ENCODE measurements at regions not wholly inside any gene's neighbourhood (a gene's known extent, or its start where the extent isn't known, plus 50 kb on each side); places are given as distances from the start of the nearest gene placed in this dataset.

DNA sequence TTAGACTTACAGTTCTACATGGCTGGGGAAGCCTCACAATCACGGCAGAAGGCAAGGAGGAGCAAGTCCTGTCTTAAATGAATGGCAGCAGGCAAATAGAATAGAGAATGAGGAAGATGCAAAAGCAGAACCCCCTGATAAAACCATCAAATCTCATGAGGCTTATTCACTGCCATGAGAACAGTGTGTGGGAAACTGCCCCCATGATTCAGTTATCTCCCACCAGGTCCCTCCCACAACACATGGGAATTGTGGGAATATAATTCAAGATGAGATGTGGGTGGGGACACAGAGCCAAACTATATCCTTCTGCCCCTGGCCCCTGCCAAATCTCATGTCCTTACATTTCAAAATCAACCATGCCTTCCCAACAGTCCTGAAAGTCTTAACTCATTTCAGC lies 367.1 kb downstream of the MED10 start:
- DNase-seq (ENCODE audit: low read depth, low spot score) = no peak

DNA sequence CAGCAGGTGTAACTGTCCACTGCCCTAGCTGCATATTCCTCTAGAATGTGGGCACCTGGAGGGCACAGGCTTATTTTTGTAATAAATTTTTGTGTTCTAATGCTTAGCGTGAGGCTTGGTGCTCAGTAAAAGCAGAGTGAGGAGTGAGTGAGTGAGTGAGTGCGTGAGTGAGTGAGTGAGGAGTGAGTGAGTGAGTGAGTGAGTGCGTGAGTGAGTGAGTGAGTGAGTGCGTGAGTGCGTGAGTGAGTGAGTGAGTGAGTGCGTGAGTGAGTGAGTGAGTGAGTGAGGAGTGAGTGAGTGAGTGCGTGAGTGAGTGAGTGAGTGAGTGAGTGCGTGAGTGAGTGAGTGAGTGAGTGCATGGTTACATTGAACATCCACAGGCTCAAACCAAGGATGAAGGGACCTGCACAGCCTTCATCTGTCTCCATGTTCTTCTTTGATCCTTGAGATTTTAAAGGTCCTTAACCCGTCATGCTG lies 371.5 kb downstream of the MED10 start:
- no peak for DNase-seq (ENCODE audit: low read depth, low spot score)

DNA sequence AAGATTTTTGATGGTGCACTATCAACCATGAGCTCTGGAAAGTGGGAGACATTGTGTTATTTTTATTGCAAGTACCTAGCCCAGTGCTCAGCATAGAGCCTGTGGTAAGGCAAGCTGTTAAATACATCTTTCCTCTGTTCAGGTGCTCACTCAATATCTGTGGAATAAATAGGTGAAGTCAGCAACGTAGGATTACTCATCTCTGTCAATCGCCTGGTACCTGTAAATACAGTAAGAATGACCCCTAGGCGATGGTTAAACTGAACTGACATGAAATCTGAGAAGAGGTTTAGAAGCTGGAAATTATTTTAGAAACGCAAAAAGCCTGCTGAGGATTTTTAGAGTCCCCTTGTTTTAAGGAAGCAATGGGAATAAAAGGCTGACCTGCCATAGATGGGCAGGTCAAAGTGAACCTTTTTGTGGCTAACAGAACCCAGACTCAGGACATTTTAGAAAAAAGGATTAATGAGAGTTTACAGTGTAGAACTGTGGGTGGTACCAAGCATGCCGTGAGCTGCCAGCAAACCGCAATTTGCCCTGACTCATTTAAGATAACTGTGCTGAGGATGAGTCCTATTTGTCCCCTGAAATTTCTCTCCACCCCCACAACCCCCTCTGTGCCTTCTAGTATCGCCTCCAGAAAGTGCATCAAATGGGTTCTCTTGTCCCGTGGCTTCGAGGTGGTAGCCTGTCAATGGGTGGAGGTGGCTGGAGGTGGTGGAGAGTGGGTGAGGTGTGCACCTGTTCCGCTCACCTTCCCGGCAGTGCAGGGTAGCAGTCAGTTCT lies 375.1 kb downstream of the MED10 start:
- no peak for DNase-seq (ENCODE audit: low read depth, low spot score)

DNA sequence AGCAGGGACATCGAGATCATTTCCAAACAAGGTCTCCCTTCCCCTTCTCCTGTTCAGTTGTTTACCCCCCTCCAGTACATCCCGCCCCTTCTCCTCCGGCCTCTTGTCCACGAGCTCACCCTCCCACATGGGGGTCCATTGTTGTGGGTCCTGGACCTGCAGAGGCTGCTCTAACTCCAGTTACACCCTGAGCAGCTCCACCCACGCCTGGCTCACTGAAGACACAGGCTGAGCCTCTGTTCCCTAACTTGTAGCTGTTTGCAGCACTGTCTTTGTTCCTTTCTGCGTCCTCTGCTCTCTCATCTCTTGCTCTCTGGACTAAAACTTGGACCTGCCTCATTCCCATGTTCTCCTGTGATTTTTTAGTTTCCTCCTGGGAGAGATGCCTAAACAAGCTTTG lies 377.5 kb downstream of the MED10 start:
- DNase-seq (ENCODE audit: low read depth, low spot score) = no peak

DNA sequence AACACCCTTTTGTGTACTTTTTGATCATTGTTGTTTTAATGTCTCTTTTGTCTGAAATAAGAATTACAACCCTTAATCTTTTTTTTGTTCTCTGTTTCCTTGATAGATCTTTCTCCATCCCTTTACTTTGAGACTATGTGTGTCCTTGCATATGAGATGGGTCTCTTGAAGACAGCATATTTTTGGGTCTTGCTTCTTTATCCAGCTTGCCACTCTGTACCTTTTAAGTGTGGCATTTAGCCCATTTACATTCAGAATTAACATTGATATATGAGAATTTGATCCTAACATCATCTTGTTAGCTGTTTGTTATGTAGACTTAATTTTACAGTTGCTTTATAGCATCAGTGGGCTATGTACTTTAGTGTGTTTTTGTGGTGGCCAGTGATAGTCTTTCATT lies 382.5 kb downstream of the MED10 start:
- no peak for DNase-seq (ENCODE audit: low read depth, low spot score)

DNA sequence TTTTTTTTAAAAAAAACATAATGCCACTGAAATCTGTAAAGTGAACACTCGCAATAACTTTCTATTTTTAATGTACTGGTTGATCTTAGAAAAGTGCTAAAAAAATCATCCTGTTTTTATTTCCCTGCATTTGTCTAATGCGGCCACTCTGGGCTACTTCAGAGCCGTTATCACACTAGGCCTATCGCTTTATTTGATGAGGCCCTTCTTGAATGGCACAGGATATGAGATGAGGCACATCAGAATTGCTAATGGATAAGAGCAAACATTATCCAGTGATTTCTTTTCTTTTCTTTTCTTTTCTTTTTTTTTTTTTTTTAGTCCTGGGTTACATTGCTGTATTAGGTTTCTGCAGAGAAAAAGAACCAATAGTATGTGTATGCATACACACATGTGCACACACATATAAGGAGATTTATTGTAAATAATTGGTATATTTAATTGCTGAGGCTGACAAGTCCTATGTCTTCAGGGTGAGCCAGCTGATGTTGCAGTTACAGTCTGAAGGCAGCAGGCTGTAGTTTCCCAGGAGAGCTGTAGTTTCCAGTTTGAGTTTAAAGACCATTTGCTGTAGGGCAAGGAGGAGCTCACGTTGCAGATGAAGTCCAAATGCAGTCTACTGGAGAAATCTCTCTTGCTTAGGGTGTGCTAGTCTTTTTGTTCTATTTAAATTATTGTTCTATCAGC lies 391.7 kb downstream of the MED10 start:
- no peak for DNase-seq (ENCODE audit: low read depth, low spot score)

DNA sequence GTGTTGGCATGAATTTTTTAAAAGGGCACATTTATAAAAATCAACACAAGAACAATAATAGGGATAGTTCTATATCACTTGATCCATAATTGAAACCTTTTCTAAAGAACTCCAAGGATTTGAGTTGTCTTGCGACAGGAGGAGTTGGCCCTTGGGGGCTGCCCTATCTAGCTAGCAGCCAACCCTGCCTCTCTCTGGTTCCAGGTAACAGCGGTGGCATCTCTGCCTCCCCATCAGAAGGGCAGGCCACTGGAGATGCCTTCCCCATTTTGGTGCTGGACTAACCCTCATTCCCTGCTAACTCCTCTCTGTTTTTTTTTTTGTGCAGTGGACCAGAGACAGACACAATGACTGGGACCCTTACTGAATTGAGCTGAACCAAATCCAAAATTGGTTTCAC lies 393.0 kb downstream of the MED10 start:
- DNase-seq (ENCODE audit: low read depth, low spot score) = no peak

DNA sequence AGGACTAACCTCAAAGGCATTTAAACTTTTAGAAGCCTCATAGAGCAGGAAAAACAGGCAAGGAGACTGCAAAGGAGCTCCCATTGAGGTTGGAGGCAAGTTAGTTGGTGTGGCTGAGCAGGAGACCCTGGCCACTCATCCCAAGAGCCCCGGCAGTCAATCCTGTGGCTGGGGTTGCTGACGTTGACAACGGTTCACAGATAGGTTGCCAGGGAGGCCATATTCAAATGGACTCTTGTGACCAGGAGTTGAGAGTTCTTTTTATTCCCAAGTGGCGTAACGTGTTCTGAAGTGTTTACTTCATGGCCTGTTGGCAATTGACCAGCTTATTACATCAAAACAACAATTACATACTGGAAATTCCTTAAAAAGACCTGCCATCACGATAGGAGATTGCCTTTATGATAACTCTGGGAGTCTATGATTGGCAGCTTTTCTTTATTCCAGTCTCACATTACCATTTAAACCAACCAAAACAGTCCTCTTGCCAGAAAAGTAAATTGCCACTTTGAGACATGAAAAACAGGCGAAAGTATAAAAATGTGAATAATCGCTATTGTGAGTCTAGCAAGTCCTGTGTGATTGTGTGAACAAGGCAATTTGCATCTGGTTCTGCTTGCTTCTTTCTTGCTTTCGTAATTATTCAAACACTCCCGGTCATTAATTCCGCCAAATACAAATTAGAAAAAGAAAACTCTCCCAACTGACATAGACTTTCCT lies 394.9 kb downstream of the MED10 start:
- no peak for DNase-seq (ENCODE audit: low read depth, low spot score)

DNA sequence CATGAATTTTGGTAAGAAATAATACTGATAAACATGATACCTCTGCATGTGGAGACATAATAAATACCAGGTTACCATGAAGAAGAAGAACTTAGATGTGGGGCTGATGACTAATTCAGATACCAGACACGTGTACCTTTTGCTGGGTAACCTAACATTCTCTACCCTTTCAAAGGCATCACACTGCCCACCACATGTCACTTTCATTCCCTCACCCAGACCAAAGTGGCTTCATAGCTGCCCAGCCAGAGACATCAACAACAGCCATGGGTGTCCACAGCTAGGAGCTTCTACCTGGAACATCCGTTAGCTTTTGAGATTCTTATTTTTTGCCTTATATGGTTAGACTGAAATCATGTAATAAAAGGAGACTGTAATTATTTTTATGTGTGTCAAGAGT lies 396.8 kb downstream of the MED10 start:
- DNase-seq (ENCODE audit: low read depth, low spot score) = no peak

DNA sequence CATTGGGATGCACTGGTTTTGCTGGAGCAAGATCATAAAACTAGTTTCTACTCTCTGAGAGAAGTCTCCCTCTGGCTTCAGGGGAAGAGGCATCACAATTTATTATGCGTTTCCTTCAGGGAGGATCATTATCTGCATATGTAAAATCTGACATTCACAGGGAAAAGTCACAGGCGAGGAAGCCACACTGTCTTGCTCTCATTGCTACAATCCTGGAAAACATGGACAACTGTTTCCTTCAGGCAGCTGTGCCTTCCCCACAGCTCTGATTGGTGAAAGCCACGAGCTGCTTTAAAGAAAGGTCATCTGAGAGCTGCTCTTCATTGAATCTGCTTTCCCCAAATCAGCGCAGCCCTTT lies 397.8 kb downstream of the MED10 start:
- DNase-seq (ENCODE audit: low read depth, low spot score) = no peak

DNA sequence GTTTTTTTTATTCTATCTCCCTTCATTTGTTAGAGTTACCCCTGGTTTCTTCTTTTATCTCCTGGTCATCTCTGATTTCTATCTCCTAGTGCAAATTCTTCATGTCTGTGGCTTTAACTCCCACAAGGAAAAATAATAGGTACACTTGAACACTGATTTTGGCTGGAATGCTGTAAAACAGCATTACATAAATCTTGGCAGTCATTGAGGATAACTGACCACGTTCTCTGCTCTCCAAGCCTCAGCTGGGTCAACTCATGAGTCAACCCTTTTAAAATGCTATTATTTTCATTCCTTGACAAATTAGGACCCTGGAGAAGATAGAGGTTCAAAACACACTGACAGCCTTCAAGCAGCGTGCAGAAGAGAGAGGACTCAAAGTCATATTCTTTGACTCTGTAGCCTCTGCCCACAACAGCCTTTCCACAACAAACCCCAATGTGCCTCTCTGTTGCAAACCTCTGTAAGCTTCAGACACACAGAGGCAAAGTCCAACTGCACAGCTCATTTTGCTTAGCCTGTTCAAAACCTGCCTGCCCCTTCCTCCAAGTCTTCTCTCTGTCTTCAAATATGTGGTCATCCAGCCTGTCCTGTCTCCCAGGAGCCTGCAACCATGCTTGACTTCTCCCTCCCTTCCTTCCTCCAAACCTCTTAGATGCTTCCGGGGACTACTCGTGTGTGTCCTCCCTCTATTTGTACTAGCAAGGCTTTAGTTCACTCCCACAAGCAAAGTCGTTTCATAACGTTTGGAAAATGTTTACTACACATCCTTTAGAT lies 398.4 kb downstream of the MED10 start:
- DNase-seq (ENCODE audit: low read depth, low spot score) = peak; percentile 64

DNA sequence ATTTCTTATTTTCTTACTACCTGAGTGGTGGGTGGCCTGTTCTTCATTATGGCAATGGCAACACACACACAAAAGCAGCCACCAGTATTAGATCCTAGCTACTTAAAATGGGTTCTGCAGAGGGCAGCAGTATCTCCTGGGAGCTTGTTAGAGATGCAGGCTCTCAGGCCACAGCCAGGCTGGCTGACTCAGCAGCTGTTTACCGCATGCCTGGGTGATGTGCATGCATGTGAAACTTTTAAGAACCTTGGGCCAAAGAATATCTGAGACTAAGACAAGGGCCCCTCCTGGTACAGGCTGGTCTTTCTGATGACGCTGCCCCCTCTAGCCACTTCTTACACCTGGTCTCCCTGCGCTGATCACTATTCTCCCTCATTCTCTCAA lies 399.0 kb downstream of the MED10 start:
- peak; percentile 91 for DNase-seq (ENCODE audit: low read depth, low spot score)

DNA sequence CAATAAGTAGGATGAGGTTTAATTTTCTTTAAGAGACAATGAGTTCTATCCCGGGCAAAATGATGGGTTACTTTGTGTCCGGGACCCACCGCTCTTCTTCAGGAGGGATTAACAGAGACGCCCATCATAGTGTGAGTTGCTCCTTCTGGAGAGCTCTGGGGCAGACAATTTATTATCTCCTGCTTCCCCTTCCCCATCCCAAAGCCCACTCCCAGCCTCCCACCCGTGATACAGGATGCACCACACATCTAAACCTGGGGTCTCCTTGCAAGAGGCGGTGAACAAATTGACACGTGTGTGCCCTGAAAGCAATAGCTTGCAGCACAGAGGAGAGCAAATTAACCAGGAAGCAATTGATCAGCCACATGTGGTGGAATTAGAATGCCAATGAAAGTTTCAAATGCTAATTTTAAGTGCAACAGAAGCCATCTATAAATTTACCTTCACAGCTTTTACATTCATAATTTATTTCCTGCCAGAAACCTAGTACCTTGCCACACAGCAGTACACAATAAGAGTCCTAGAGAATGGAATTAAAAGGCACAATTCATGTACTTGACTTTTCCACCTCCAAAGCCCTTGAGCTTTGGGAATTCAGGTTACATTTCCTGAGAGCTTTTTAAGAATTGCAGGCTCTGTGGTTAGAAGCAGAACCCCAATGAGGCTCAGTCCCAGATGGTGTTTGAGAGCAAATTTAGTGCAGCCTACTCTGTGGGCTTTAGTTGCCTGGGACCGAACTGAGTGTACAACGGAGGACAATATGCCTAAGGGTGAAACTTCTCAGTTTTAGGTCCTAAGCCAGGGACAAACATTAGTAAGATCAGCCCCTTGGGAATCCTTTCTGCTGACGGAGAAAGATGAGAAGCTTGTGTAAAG lies 399.6 kb downstream of the MED10 start:
- no peak for DNase-seq (ENCODE audit: low read depth, low spot score)

DNA sequence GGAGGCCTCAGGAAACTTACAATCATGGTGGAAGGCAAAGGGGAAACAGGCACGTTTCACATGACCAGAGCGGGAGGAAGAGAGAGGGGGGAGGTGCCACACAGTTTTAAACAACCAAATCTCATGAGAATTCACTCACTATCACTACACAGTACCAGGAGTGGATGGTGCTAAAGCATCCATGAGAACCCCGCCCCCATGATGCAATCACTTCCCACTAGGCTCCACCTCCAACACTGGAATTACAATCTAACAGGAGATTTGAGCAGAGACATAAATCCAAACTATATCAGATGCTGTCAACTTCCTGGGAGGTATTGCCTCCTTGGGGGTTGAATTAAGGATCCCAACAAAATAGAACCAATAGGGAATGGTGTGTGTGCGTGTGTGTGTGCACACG lies 407.1 kb downstream of the MED10 start:
- DNase-seq (ENCODE audit: low read depth, low spot score) = no peak

DNA sequence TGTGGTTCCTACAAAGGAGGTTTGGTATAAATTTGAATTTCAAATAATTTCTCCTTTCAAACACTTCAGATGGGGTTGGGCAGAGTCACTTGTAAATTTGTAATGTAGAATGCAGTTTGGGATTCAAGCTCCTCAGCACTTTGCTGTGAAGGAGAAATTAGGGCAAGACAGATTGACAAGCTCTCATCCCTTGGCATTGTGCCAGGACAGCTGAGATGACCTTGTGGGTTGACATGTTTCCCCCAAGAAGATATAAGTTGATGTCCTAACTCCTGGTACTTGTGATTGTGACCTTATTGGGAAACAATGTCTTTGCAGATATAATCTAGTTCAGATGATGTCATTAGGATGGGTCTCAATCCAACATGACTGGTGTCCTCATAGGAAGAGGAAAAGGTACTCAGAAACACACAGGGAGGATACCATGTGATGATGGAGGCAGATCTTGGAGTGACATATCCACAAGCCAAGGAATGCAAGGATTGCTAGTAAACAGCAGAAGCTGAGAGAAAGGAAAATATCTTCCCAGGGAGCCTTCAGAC lies 408.3 kb downstream of the MED10 start:
- no peak for DNase-seq (ENCODE audit: low read depth, low spot score)

DNA sequence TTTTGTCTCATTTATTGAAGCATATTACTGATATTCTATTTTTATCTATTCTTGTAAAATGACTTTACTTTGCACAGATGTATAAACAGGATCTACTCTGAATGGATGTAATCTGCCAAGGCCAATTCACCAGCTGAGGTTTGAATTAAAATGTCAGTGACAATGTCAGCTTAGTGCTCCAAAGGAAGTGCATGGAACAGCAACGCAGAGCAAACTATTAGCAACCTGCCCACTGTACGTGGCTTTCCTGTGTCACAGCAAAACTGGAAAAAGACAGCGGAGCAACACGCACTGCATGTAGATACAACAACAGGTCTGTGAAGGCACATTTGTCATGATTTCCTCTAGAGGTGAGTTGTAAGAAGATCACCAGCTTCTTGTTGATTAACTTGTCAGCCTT lies 409.4 kb downstream of the MED10 start:
- no peak for DNase-seq (ENCODE audit: low read depth, low spot score)

DNA sequence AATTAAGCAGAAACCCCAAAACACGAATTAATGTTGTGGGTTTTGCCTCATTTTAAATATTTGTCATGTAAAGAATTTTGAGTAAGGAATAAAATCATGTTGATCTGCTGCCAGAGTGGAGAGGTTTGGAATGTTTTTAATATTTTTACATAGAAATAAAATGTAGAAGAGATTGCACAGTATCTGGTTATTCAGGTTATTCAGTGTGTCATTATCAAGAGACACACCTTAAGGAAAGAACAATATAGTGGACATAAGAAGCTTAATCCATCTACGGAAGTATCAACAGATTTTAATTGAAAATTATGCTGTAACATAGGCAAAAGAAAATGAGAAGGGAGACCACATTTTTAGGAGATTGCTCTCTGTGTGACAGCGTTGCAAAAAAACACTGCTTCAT lies 410.4 kb downstream of the MED10 start:
- no peak for DNase-seq (ENCODE audit: low read depth, low spot score)

DNA sequence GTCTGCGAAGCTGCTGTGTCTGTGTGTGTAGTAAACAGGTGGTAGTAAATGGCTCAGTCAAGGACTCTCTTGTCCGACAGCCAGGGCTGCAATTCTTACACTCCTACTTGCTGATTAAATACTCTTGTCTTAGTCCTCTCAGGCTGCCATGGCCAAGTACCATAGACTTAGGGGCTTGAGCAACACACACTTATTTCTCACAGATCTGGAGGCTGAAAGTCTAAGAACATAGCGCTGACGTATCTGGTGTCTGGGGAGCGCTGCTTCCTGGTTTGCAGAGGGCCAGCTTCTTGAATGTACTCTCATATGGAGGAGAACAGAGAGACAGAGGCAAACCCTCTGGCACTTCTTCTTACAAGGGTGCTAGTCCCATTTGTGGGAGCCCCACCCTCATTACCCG lies 411.0 kb downstream of the MED10 start:
- no peak for DNase-seq (ENCODE audit: low read depth, low spot score)

DNA sequence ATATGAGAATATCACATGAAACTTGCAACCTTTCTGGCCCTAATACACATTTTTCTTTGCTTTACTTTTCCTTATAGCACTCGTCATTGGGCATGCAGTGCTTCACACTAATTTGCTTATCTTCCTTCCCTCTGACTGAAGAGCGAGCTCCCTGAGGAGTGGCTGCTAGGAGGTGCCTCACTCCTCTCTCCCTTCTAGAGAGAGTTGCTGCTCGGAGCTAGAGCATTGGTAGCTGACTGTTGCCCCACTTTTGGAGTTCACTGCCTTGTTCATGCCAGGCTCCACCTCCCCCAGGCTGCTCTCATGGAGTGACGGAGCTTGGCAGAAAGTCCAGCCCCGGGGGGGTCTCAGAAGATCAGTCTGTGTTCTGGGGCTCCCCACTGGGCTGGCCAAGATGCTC lies 413.2 kb downstream of the MED10 start:
- no peak for DNase-seq (ENCODE audit: low read depth, low spot score)

DNA sequence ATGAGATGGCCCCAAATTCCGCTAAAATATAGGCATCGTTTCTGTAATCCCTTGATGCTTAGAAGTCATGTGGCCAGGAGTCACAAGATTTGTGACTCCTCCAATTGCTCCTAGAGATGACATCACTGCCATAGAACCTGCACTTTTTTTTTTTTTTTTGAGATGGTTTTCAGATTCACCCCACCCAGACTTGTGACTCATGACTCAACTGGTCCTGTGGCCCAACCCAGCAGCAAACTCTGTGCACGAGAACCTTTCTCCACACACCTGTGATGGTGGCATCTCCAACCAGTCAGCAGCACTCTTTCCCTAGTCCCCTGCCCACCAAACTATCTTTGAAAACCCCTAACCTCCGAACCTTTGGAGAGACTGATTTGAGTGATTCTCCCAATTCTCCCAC lies 414.0 kb downstream of the MED10 start:
- DNase-seq (ENCODE audit: low read depth, low spot score) = no peak

DNA sequence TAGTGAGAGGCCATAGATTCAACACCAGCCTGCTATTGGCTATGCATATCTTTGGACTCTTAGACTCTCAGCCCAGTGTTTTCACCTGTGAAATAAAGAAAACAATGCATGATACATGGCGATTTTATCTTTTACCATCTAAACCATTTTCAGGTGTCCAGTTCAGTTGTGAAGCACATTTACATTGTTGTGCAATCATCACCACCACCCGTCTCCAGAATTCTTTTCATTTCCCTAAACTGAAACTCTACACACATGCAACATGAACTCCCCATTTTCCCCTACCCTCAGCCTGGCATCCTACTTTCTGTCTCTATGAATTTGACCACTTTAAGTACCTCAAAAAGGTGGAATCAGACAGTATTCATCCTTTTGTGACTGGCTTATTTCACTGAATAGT lies 420.6 kb downstream of the MED10 start:
- DNase-seq (ENCODE audit: low read depth, low spot score) = no peak
